ENCODE measurements at regions not wholly inside any gene's neighbourhood (a gene's known extent, or its start where the extent isn't known, plus 50 kb on each side); places are given as distances from the start of the nearest gene placed in this dataset.

DNA sequence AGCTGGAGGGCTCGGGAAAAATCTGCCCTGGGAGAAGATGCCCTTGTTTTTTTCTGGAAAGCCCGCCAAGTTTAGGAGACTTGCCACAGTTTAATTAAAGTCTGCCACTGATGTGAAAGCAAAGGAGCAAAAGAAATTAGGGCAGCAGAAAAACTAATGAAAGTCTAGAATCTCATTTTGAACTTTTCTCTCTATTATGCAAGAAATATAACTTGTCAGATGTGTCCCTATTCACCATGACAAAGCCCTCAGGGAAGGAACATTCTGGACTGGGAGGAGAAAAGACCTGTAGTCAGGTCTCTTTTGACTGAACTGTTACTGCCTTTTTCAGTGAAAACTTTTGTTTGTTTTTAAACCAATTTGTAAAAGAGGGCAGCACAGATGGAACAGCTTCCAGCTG, 715.5 kb downstream of the SORCS3 start:
- Histone ChIP-seq H3K9ac (ENCODE audit: low read length) (no peak overlapping the region), H2AFZ (ENCODE audit: insufficient read depth, low read length, poor library complexity) (no peak overlapping the region), H2AK5ac (ENCODE audit: low read length) (no peak overlapping the region), H3K4ac (ENCODE audit: low read depth, low read length) (no peak overlapping the region), H3K27me3 (ENCODE audit: insufficient read depth, low read length) (no peaks in the 10 kb centered on the region), H3K36me3 (ENCODE audit: control insufficient read depth in 1 of 2, insufficient read depth in 2 of 2, low read length in 2 of 2) (no peaks in the 10 kb centered on the region), H3K79me1 (ENCODE audit: low read length) (no peaks in the 10 kb centered on the region), H2BK5ac (ENCODE audit: low read depth, low read length, poor library complexity) (no peak overlapping the region), H4K91ac (ENCODE audit: low read depth, low read length) (no peak overlapping the region), H3K18ac (ENCODE audit: low read length) (no peak overlapping the region), H4K8ac (ENCODE audit: low read depth, low read length) (no peak overlapping the region), H2BK120ac (ENCODE audit: insufficient read depth, low read length, poor library complexity) (no peak overlapping the region), H3K23ac (ENCODE audit: low read length) (no peak overlapping the region), H3K27ac (ENCODE audit: low read depth, low read length) (no peak overlapping the region), H2BK12ac (ENCODE audit: low read length) (no peak overlapping the region), H3K4me1 (ENCODE audit: control insufficient read depth in 1 of 2, insufficient read depth in 2 of 2, low read length in 2 of 2) (no peaks in the 10 kb centered on the region), H3K4me2 (ENCODE audit: low read length) (no peak overlapping the region), H3K79me2 (ENCODE audit: control insufficient read depth, insufficient read depth, low read length, poor library complexity) (no peaks in the 10 kb centered on the region), H3K4me3 (ENCODE audit: low read depth, low read length) (no peak overlapping the region), H4K12ac (ENCODE audit: low read depth, low read length) (no peak overlapping the region), H3K14ac (ENCODE audit: low read length) (no peak overlapping the region), H3K9me3 (ENCODE audit: insufficient read depth, low read depth, low read length) (no peaks in the 10 kb centered on the region)
- WGBS (ENCODE audit: extremely low coverage, insufficient coverage, insufficient read length), result no CpG with 5 or more reads among the region's 2 CpGs
- DNase-seq, result no peak

DNA sequence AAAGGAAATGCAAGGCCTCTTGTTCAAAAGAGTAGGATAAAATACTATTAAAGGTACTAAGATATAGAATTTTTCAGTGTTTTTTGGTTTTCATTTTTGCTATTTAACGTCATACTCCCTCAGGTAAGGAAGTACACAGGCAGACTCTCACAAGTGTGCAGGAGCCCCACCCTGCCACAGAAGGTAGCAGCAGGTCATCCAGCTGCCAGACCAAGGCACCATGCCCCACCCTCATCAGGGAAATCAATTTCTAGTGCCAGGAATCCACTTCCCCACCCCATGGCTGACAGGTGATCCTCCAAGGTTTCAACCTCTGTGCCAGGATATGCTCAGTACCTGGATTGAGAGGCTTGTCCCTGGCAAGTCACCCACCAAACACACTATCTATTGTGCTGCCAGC, 712.9 kb downstream of the SORCS3 start:
- Histone ChIP-seq H4K12ac (ENCODE audit: low read depth, low read length) (no peak overlapping the region), H3K27me3 (ENCODE audit: insufficient read depth, low read length) (no peaks in the 10 kb centered on the region), H3K14ac (ENCODE audit: low read length) (no peak overlapping the region), H2AFZ (ENCODE audit: insufficient read depth, low read length, poor library complexity) (no peak overlapping the region), H2BK5ac (ENCODE audit: low read depth, low read length, poor library complexity) (no peak overlapping the region), H3K4me3 (ENCODE audit: low read depth, low read length) (no peak overlapping the region), H3K9ac (ENCODE audit: low read length) (no peak overlapping the region), H2BK120ac (ENCODE audit: insufficient read depth, low read length, poor library complexity) (no peak overlapping the region), H4K8ac (ENCODE audit: low read depth, low read length) (no peak overlapping the region), H3K9me3 (ENCODE audit: insufficient read depth, low read depth, low read length) (no peaks in the 10 kb centered on the region), H3K27ac (ENCODE audit: low read depth, low read length) (no peak overlapping the region), H3K18ac (ENCODE audit: low read length) (no peak overlapping the region), H3K79me2 (ENCODE audit: control insufficient read depth, insufficient read depth, low read length, poor library complexity) (no peaks in the 10 kb centered on the region), H3K23ac (ENCODE audit: low read length) (no peak overlapping the region), H3K4me1 (ENCODE audit: control insufficient read depth in 1 of 2, insufficient read depth in 2 of 2, low read length in 2 of 2) (no peaks in the 10 kb centered on the region), H4K91ac (ENCODE audit: low read depth, low read length) (no peak overlapping the region), H3K79me1 (ENCODE audit: low read length) (no peaks in the 10 kb centered on the region), H3K36me3 (ENCODE audit: control insufficient read depth in 1 of 2, insufficient read depth in 2 of 2, low read length in 2 of 2) (no peaks in the 10 kb centered on the region), H2AK5ac (ENCODE audit: low read length) (no peak overlapping the region), H3K4me2 (ENCODE audit: low read length) (no peak overlapping the region), H3K4ac (ENCODE audit: low read depth, low read length) (no peak overlapping the region), H2BK12ac (ENCODE audit: low read length) (no peak overlapping the region)
- no peak for DNase-seq
- no CpG with 5 or more reads among the region's 1 CpG for WGBS (ENCODE audit: extremely low coverage, insufficient coverage, insufficient read length)

DNA sequence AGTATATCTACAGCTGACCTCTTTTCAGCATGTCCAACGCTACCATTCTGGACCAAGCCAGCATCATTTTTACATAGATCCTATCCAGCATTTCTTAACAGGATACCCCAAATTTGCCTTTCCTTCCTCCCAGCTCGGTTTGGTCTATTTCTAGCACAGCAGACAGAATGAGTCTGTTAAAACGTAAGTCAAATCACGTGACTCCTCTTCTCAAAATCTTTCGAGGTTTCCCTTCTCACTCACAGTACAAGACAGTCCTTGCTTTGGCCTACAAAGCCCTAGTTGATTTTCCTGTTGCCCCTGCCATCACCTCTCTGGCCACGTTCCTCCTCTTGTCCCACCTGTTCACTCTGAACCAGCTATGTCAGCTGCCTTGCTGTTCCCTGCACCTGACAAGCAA, 711.7 kb downstream of the SORCS3 start:
- H2BK120ac ChIP-seq (ENCODE audit: insufficient read depth, low read length, poor library complexity), result no peak overlapping the region
- no peak overlapping the region for H4K91ac ChIP-seq (ENCODE audit: low read depth, low read length)
- H3K14ac ChIP-seq (ENCODE audit: low read length), result no peak overlapping the region
- H3K27me3 ChIP-seq (ENCODE audit: insufficient read depth, low read length), result no peaks in the 10 kb centered on the region
- no peak overlapping the region for H2AK5ac ChIP-seq (ENCODE audit: low read length)
- no peak overlapping the region for H4K8ac ChIP-seq (ENCODE audit: low read depth, low read length)
- no CpG with 5 or more reads among the region's 6 CpGs for WGBS (ENCODE audit: extremely low coverage, insufficient coverage, insufficient read length)
- no peaks in the 10 kb centered on the region for H3K9me3 ChIP-seq (ENCODE audit: insufficient read depth, low read depth, low read length)
- H3K4me2 ChIP-seq (ENCODE audit: low read length), result no peak overlapping the region
- H3K36me3 ChIP-seq (ENCODE audit: control insufficient read depth in 1 of 2, insufficient read depth in 2 of 2, low read length in 2 of 2), result no peaks in the 10 kb centered on the region
- H3K23ac ChIP-seq (ENCODE audit: low read length), result no peak overlapping the region
- no peaks in the 10 kb centered on the region for H3K79me2 ChIP-seq (ENCODE audit: control insufficient read depth, insufficient read depth, low read length, poor library complexity)
- H2BK12ac ChIP-seq (ENCODE audit: low read length), result no peak overlapping the region
- H3K4me1 ChIP-seq (ENCODE audit: control insufficient read depth in 1 of 2, insufficient read depth in 2 of 2, low read length in 2 of 2), result no peaks in the 10 kb centered on the region
- H3K27ac ChIP-seq (ENCODE audit: low read depth, low read length), result no peak overlapping the region
- H3K79me1 ChIP-seq (ENCODE audit: low read length), result no peaks in the 10 kb centered on the region
- no peak overlapping the region for H3K18ac ChIP-seq (ENCODE audit: low read length)
- H4K12ac ChIP-seq (ENCODE audit: low read depth, low read length), result no peak overlapping the region
- DNase-seq, result no peak
- no peak overlapping the region for H2AFZ ChIP-seq (ENCODE audit: insufficient read depth, low read length, poor library complexity)
- no peak overlapping the region for H3K4me3 ChIP-seq (ENCODE audit: low read depth, low read length)
- no peak overlapping the region for H2BK5ac ChIP-seq (ENCODE audit: low read depth, low read length, poor library complexity)
- H3K4ac ChIP-seq (ENCODE audit: low read depth, low read length), result no peak overlapping the region
- H3K9ac ChIP-seq (ENCODE audit: low read length), result no peak overlapping the region

DNA sequence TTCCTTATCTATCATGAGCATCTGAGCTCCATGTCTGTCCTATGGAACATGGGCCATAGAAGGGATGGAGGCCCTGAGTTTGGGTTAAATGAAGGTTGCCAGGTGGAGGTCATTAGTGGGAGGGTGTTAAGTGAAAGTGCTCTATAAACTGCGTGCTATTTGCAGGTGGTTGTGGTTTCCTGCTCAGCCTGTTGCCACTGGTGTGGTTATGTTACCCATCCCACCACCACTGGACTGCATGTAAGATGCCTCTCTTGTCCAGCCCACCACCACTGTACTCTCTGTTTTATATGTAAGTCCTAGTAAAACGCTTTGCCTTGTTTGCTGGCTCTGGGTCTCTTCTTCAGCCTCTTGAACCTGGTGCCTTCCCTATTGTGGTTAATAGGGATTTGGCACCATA, 711.2 kb downstream of the SORCS3 start:
- Histone ChIP-seq H3K23ac (ENCODE audit: low read length) (no peak overlapping the region), H2BK5ac (ENCODE audit: low read depth, low read length, poor library complexity) (no peak overlapping the region), H3K4ac (ENCODE audit: low read depth, low read length) (no peak overlapping the region), H2AK5ac (ENCODE audit: low read length) (no peak overlapping the region), H3K4me3 (ENCODE audit: low read depth, low read length) (no peak overlapping the region), H3K9ac (ENCODE audit: low read length) (peak overlapping the region; percentile 14), H3K4me2 (ENCODE audit: low read length) (no peak overlapping the region), H3K9me3 (ENCODE audit: insufficient read depth, low read depth, low read length) (no peaks in the 10 kb centered on the region), H3K14ac (ENCODE audit: low read length) (no peak overlapping the region), H3K79me2 (ENCODE audit: control insufficient read depth, insufficient read depth, low read length, poor library complexity) (no peaks in the 10 kb centered on the region), H2AFZ (ENCODE audit: insufficient read depth, low read length, poor library complexity) (no peak overlapping the region), H3K79me1 (ENCODE audit: low read length) (no peaks in the 10 kb centered on the region), H2BK12ac (ENCODE audit: low read length) (no peak overlapping the region), H4K8ac (ENCODE audit: low read depth, low read length) (no peak overlapping the region), H3K36me3 (ENCODE audit: control insufficient read depth in 1 of 2, insufficient read depth in 2 of 2, low read length in 2 of 2) (no peaks in the 10 kb centered on the region), H3K4me1 (ENCODE audit: control insufficient read depth in 1 of 2, insufficient read depth in 2 of 2, low read length in 2 of 2) (no peaks in the 10 kb centered on the region), H4K12ac (ENCODE audit: low read depth, low read length) (no peak overlapping the region), H2BK120ac (ENCODE audit: insufficient read depth, low read length, poor library complexity) (no peak overlapping the region), H3K27ac (ENCODE audit: low read depth, low read length) (no peak overlapping the region), H4K91ac (ENCODE audit: low read depth, low read length) (no peak overlapping the region), H3K27me3 (ENCODE audit: insufficient read depth, low read length) (no peaks in the 10 kb centered on the region), H3K18ac (ENCODE audit: low read length) (no peak overlapping the region)
- DNase-seq, result no peak
- WGBS (ENCODE audit: extremely low coverage, insufficient coverage, insufficient read length), result no CpG with 5 or more reads among the region's 2 CpGs

Data from trophoblast cell (in vitro differentiated cells and primary cell).